Peyer's patch (tissue), 4 donors: ENCODE measurements at regions not wholly inside any gene's neighbourhood (a gene's known extent, or its start where the extent isn't known, plus 50 kb on each side); places are given as distances from the start of the nearest gene placed in this dataset.

Source experiments
- DNase-seq, 3 donors: peaks; one replicate each; pipeline ENCODE4 v3.0.0-alpha.2; 2017 to 2019
- H3K27ac ChIP-seq, 4 donors: fragments of 200-600 bp; sonication (generic); one replicate each; pipeline ENCODE4 v1.5.1; 2016 to 2019
- H3K27me3 ChIP-seq, 2 donors: fragments of 200-600 bp; sonication (generic); one replicate each; pipeline ENCODE4 v1.5.1; 2019
- H3K36me3 ChIP-seq, 3 donors: fragments of 200-600 bp; sonication (generic); one replicate each; pipeline ENCODE4 v1.5.1; 2016 to 2019
- H3K4me1 ChIP-seq, 4 donors: fragments of 200-600 bp; sonication (generic); one replicate each; pipeline ENCODE4 v1.5.1; 2016 to 2019
- H3K4me3 ChIP-seq, 4 donors: fragments of 200-600 bp; sonication (generic); 1 replicate in 3 of 4; 2 replicates in 1 of 4; pipeline ENCODE4 v1.5.1; 2016 to 2019; ENCODE audit warnings: mild to moderate bottlenecking in 1 of 4
- H3K9me3 ChIP-seq, 4 donors: fragments of 200-600 bp; sonication (generic); one replicate each; pipeline ENCODE4 v1.5.1; 2016 to 2019; ENCODE audit warnings: mild to moderate bottlenecking in 1 of 4
- CTCF ChIP-seq, 6 experiments: fragments of 450-650 bp in 4 of 6; fragments of 200-600 bp in 2 of 6; sonication (generic) in 1 of 6; IDR thresholded peaks; one replicate each; pipeline ENCODE4 v1.5.1; 2017 to 2019; ENCODE audit warnings: antibody characterized with exemption in 6 of 6, mild to moderate bottlenecking in 3 of 6, moderate library complexity in 1 of 6
- POLR2A ChIP-seq, 2 donors: fragments of 450-650 bp; IDR thresholded peaks; one replicate each; pipeline ENCODE4 v1.5.1; 2017; ENCODE audit warnings: antibody characterized with exemption in 2 of 2, mild to moderate bottlenecking in 2 of 2, moderate library complexity in 2 of 2

GRCh38 chr10:44829426-44829825, 81.7 kb upstream of the TMEM72 start:
- H3K9me3 ChIP-seq: no peaks in the 10 kb centered on the region
- H3K4me3 ChIP-seq: no peak overlapping the region
- H3K27me3 ChIP-seq: no peaks in the 10 kb centered on the region
- H3K36me3 ChIP-seq: no peaks in the 10 kb centered on the region
- DNase-seq: no peak
- TF ChIP-seq POLR2A (IDR thresholded peaks at IDR 0.05): no peak
- TF ChIP-seq CTCF (IDR thresholded peaks at IDR 0.05): no peak
- H3K4me1 ChIP-seq: no peaks in the 10 kb centered on the region
- no peak overlapping the region for H3K27ac ChIP-seq

DNA sequence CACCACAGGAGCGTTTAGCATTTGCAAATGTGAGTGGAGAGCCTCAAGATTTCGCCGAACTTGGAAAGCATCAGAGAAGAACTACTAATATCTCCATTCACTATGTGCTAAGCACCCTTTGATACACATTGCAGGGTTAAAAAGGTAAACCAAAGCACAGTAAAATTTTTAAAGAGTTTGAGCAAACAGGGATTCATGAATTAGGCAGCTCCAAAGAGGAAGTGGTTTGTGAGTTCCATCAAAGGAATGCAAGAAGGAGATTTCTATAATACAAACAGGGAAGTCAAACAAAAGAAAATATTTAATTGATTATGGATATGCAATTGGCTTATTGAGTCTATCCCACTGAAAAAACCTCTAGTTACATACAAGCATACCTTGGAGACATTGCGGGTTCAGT, 81.1 kb upstream of the TMEM72 start:
- no peak overlapping the region for H3K27ac ChIP-seq
- TF ChIP-seq POLR2A (IDR thresholded peaks at IDR 0.05) (no peak), CTCF (IDR thresholded peaks at IDR 0.05) (no peak)
- H3K4me3 ChIP-seq: no peak overlapping the region
- H3K27me3 ChIP-seq: no peaks in the 10 kb centered on the region
- no peak for DNase-seq
- H3K9me3 ChIP-seq: no peaks in the 10 kb centered on the region
- H3K4me1 ChIP-seq: no peaks in the 10 kb centered on the region
- no peaks in the 10 kb centered on the region for H3K36me3 ChIP-seq

GRCh38 chr10:44831581-44831980, 79.6 kb upstream of the TMEM72 start:
- Histone ChIP-seq H3K4me1 (no peaks in the 10 kb centered on the region), H3K27me3 (no peaks in the 10 kb centered on the region), H3K27ac (no peak overlapping the region), H3K4me3 (no peak overlapping the region), H3K36me3 (no peaks in the 10 kb centered on the region), H3K9me3 (no peaks in the 10 kb centered on the region)
- no peak for DNase-seq
- TF ChIP-seq POLR2A (IDR thresholded peaks at IDR 0.05) (no peak), CTCF (IDR thresholded peaks at IDR 0.05) (no peak)

DNA sequence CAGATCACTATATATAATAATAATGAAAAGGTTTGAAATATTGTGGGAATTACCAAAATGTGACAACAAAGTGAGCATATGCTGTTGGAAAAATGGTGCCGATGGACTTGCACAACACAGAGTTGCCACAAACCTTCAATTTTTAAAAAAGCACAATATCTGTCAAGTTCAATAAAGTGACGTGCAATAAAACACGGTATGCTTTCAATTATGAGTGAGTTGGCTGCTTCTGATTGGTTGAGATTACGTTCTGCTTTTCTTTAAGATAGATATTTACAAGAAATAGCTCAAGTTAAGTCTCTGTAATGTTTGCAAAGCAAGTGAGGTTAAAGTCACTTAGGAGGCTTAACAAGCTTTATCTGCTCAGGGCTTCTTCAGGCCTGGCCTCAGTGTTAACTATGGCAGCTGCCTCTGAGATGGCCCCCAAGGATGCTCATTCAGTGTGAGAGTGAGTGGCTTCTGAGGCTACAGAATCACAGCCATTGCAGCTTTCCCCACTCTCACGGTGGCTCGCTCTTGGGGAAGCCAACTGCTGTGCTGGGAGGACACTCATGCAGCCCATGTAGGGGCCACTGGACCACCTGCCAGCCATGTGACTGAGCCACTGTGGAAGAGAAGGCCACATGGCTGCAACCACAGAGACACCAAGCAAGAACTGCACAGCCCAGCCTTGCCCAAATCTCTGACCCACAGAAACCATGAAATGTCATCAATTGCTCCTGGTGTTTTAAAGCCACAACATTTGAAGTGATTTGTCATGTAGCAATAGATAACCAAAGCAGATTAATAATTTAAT, 78.3 kb upstream of the TMEM72 start:
- Histone ChIP-seq H3K27me3 (no peaks in the 10 kb centered on the region), H3K4me1 (no peaks in the 10 kb centered on the region), H3K9me3 (no peaks in the 10 kb centered on the region), H3K36me3 (no peaks in the 10 kb centered on the region), H3K27ac (no peak overlapping the region), H3K4me3 (no peak overlapping the region)
- no peak for TF ChIP-seq POLR2A (IDR thresholded peaks at IDR 0.05)
- TF ChIP-seq CTCF (IDR thresholded peaks at IDR 0.05): no peak
- no peak for DNase-seq

GRCh38 chr10:44834131-44834530, 77.0 kb upstream of the TMEM72 start:
- Histone ChIP-seq H3K4me1 (no peaks in the 10 kb centered on the region), H3K9me3 (no peaks in the 10 kb centered on the region), H3K4me3 (no peak overlapping the region), H3K27ac (no peak overlapping the region), H3K36me3 (no peaks in the 10 kb centered on the region), H3K27me3 (no peaks in the 10 kb centered on the region)
- DNase-seq: no peak
- TF ChIP-seq POLR2A (IDR thresholded peaks at IDR 0.05): no peak
- no peak for TF ChIP-seq CTCF (IDR thresholded peaks at IDR 0.05)
